Endothelial cell of umbilical vein (primary cell): ENCODE measurements at regions not wholly inside any gene's neighbourhood (a gene's known extent, or its start where the extent isn't known, plus 50 kb on each side); places are given as distances from the start of the nearest gene placed in this dataset.

ENCODE experiments used
- BruUV-seq: library from RNA; stranded (reverse); fragments of 400-500 nt; replicated peaks from 2 replicates; lab custom pipeline; 2021; lab: Mats Ljungman, UMichigan
- CTCF ChIA-PET: fragments of 300-600, 350-600 bp; sonication (Branson Sonifier 250); formaldehyde crosslinking; loops from one replicate; lab custom pipeline; 2021; ENCODE audit warnings: antibody characterized with exemption, inconsistent platforms; lab: Charles Lee
- POLR2A ChIA-PET: fragments of 300-600, 350-600 bp; sonication (Branson Sonifier 250); formaldehyde crosslinking; loops from one replicate; lab custom pipeline; 2021; ENCODE audit warnings: antibody characterized with exemption, inconsistent platforms; lab: Charles Lee
- DNase-seq: peaks from one replicate; pipeline ENCODE4 v3.0.0-alpha.2; 2011; ENCODE audit warnings: low read depth, low spot score
- FAIRE-seq: peaks from 2 replicates; lab custom pipeline; 2011; peaks lifted over from hg19 to GRCh38; lab: Jason Lieb, UNC
- H2AFZ ChIP-seq: 2 replicates; pipeline ENCODE4 v1.6.0; 2012; ENCODE audit warnings: low read depth, low read length, control low read depth, inconsistent platforms
- H3K27ac ChIP-seq: 2 replicates; pipeline ENCODE4 v1.5.1; 2011; ENCODE audit warnings: low read depth, mild to moderate bottlenecking, control low read depth, low read length, moderate library complexity; ENCODE audit not compliant: insufficient read depth
- H3K27me3 ChIP-seq, 2 experiments: 2 replicates each; pipeline versions ENCODE4 v1.6.0 to v1.6.1; 2011; ENCODE audit warnings: low read length in 2 of 2, mixed read lengths in 1 of 2; ENCODE audit not compliant: control insufficient read depth in 2 of 2, insufficient read depth in 2 of 2
- H3K36me3 ChIP-seq, 2 experiments: 2 replicates in 1 of 2; 3 replicates in 1 of 2; pipeline ENCODE4 v1.5.1; 2011; ENCODE audit warnings: low read length in 2 of 2, mild to moderate bottlenecking in 1 of 2, moderate library complexity in 1 of 2; ENCODE audit not compliant: control insufficient read depth in 2 of 2, insufficient read depth in 2 of 2; ENCODE audit errors: extremely low read depth in 1 of 2
- H3K4me1 ChIP-seq: 3 replicates; pipeline ENCODE4 v1.5.1; 2011; ENCODE audit warnings: mild to moderate bottlenecking, low read length; ENCODE audit not compliant: control insufficient read depth, insufficient read depth; ENCODE audit errors: extremely low read depth
- H3K4me2 ChIP-seq: 2 replicates; pipeline ENCODE4 v1.6.1; 2011; ENCODE audit warnings: low read length, control low read depth, mixed read lengths; ENCODE audit not compliant: insufficient read depth
- H3K4me3 ChIP-seq, 3 experiments: fragments of 200-600 bp in 1 of 3; sonication (generic), shearing (Covaris generic) in 1 of 3; replicated peaks in 1 of 3; 2 replicates each; pipeline ENCODE4 v1.5.1; 2011 to 2016; ENCODE audit warnings: control low read depth in 3 of 3, low read length in 3 of 3, mild to moderate bottlenecking in 2 of 3, inconsistent platforms in 1 of 3, low read depth in 1 of 3, moderate library complexity in 1 of 3; ENCODE audit not compliant: insufficient read depth in 1 of 3
- H3K79me2 ChIP-seq: 2 replicates; pipeline ENCODE4 v1.6.0; 2012; ENCODE audit warnings: low read length, inconsistent platforms; ENCODE audit not compliant: control insufficient read depth, insufficient read depth
- H3K9ac ChIP-seq: replicated peaks from 2 replicates; pipeline ENCODE3; 2011; ENCODE audit warnings: low read length, control low read depth; ENCODE audit not compliant: insufficient read depth; ENCODE audit errors: extremely low read depth
- H3K9me1 ChIP-seq: replicated peaks from 3 replicates; pipeline ENCODE4 v1.6.0; 2011; ENCODE audit warnings: mild to moderate bottlenecking, low read length; ENCODE audit not compliant: control insufficient read depth, insufficient read depth; ENCODE audit errors: extremely low read depth
- H3K9me3 ChIP-seq: replicated peaks from 2 replicates; pipeline ENCODE4 v1.5.1; 2012; ENCODE audit warnings: low read length, inconsistent platforms; ENCODE audit not compliant: control insufficient read depth, insufficient read depth
- H4K20me1 ChIP-seq: replicated peaks from 2 replicates; pipeline ENCODE3; 2011; ENCODE audit warnings: mild to moderate bottlenecking, low read length; ENCODE audit not compliant: control insufficient read depth, insufficient read depth; ENCODE audit errors: extremely low read depth
- EZH2 ChIP-seq: IDR thresholded peaks from 2 replicates; pipeline ENCODE4 v1.6.1; 2012; ENCODE audit warnings: borderline replicate concordance, low read depth, mild to moderate bottlenecking, moderate library complexity, low read length, inconsistent platforms; ENCODE audit not compliant: severe bottlenecking
- FOS ChIP-seq: IDR thresholded peaks from 2 replicates; pipeline ENCODE4 v1.6.1; 2011; ENCODE audit warnings: mild to moderate bottlenecking, low read length, moderate library complexity, borderline replicate concordance; ENCODE audit not compliant: insufficient read depth
- GATA2 ChIP-seq: IDR thresholded peaks from 2 replicates; pipeline ENCODE4 v1.7.0; 2011; ENCODE audit warnings: low read depth, mild to moderate bottlenecking, moderate library complexity, mixed read lengths, low read length; ENCODE audit not compliant: insufficient read length, insufficient read depth
- JUN ChIP-seq: IDR thresholded peaks from 2 replicates; pipeline ENCODE4 v1.6.1; 2011; ENCODE audit warnings: borderline replicate concordance, low read depth; ENCODE audit not compliant: insufficient read length, insufficient read depth
- MYC ChIP-seq: IDR thresholded peaks from one replicate; pipeline ENCODE4 v1.6.1; 2011; ENCODE audit warnings: mild to moderate bottlenecking, low read depth, low read length
- POLR2A ChIP-seq: IDR thresholded peaks from 2 replicates; pipeline ENCODE4 v1.6.1; 2012; ENCODE audit warnings: low read depth, mild to moderate bottlenecking, control low read depth, low read length
- POLR2AphosphoS5 ChIP-seq: IDR thresholded peaks from 2 replicates; pipeline ENCODE4 v1.6.1; 2012; ENCODE audit warnings: low read depth, mild to moderate bottlenecking, control low read depth, low read length, moderate library complexity; ENCODE audit not compliant: insufficient read depth
- dilution Hi-C: fragments of 300-500 bp; cut with MboI; formaldehyde crosslinking; loops from one replicate; pipeline ENCODE4 v1.15.0; 2019; ENCODE audit warnings: low sequenced_read_pairs; ENCODE audit not compliant: extremely low pct_ligation_motif_present
- intact Hi-C: fragments of 100-400 bp; cut with micrococcal nuclease; formaldehyde crosslinking; loops from one replicate; pipeline ENCODE4 v1.10.0; 2022
- TF ChIP-seq, protein P1 (sequence below), 2 donors: IDR thresholded peaks; 1 replicate in 1 of 2; 2 replicates in 1 of 2; pipeline ENCODE4 v1.5.1; 2011; ENCODE audit warnings: low read length in 2 of 2, mild to moderate bottlenecking in 2 of 2, moderate library complexity in 2 of 2, control low read depth in 1 of 2, inconsistent platforms in 1 of 2, low read depth in 1 of 2; ENCODE audit not compliant: insufficient read depth in 1 of 2; ENCODE audit errors: extremely low read depth in 1 of 2

DNA sequence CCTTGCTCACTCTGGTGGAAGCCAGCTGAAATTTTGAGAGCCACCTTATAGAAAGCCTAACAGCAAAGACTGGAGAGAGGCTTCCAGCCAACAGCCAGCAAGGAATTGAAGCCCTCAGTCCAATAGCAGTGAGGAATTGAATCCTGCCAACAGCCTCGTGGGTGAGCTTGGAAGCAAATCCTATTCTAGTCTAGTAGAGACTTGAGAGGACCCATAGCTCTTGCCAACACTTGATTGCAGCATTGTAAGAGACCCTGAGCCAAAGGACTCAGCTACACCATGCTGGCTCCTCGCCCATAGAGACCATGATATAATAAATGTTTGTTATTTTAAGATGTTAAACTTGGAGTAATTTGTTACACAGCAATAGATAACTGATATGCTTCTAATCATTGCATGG lies 403.0 kb upstream of the TNP1 start:
- TF ChIP-seq POLR2AphosphoS5 (no peak), GATA2 (no peak), MYC (no peak), POLR2A (no peak), EZH2 (no peak), FOS (no peak), JUN (no peak)
- TF ChIP-seq, protein P1, sequence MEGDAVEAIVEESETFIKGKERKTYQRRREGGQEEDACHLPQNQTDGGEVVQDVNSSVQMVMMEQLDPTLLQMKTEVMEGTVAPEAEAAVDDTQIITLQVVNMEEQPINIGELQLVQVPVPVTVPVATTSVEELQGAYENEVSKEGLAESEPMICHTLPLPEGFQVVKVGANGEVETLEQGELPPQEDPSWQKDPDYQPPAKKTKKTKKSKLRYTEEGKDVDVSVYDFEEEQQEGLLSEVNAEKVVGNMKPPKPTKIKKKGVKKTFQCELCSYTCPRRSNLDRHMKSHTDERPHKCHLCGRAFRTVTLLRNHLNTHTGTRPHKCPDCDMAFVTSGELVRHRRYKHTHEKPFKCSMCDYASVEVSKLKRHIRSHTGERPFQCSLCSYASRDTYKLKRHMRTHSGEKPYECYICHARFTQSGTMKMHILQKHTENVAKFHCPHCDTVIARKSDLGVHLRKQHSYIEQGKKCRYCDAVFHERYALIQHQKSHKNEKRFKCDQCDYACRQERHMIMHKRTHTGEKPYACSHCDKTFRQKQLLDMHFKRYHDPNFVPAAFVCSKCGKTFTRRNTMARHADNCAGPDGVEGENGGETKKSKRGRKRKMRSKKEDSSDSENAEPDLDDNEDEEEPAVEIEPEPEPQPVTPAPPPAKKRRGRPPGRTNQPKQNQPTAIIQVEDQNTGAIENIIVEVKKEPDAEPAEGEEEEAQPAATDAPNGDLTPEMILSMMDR (IDR thresholded peaks at IDR 0.05; ENCODE audit: extremely low read depth in 1 of 2, insufficient read depth in 1 of 2, low read depth in 1 of 2, low read length in 2 of 2): no peak
- Histone ChIP-seq H2AFZ (no peak overlapping the region), H3K27ac (no peak overlapping the region), H3K4me1 (peaks cover 5% of the 10 kb centered on the region), H4K20me1 (no peaks in the 10 kb centered on the region), H3K9me1 (no peaks in the 10 kb centered on the region), H3K9me3 (no peaks in the 10 kb centered on the region), H3K27me3 (no peaks in the 10 kb centered on the region), H3K36me3 (no peaks in the 10 kb centered on the region), H3K79me2 (no peaks in the 10 kb centered on the region), H3K9ac (no peak overlapping the region), H3K4me3 (no peak overlapping the region), H3K4me2 (no peak overlapping the region)
- intact Hi-C loops (no loop called here), dilution Hi-C loops (no loop called here)
- DNase-seq (no peak), FAIRE-seq (no peak)
- CTCF ChIA-PET: no interaction called here
- BruUV-seq: no TSS peak
- POLR2A ChIA-PET: no interaction called here
